ENCODE measurements at regions not wholly inside any gene's neighbourhood (a gene's known extent, or its start where the extent isn't known, plus 50 kb on each side); places are given as distances from the start of the nearest gene placed in this dataset.
A peak's percentile ranks its signal among the peaks of the same experiment; 100 is the strongest.
"Not testable (repeated sequence)": the region's sequence is repeated elsewhere in the genome, so short reads cannot be mapped to it uniquely, and the experiment has no call there.

DNA sequence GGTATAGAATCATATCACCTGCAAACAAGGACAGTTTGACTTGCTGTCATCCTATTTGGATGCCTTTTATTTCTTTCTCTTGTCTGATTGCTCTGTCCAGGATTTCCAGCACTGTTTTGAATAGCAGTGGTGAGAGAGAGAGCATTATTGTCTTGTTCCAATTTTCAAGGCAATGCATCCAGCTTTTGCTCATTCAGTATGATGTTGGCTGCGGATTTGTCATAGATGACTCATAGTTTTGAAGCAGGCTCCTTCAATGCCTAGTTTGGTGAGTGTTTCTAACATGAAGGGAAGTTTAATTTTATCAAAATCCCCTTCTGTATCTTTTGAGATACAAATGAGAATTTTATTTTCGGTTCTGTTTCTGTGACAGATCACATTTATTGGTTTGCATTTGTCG lies 518.9 kb downstream of the PCDH11X start:
- DNase-seq (ENCODE audit: low spot score) = not testable (repeated sequence)

GRCh38 chrX:92333194-92333593 lies 554.0 kb downstream of the PCDH11X start:
- peak; percentile 11 for DNase-seq (ENCODE audit: low spot score)

GRCh38 chrX:92351065-92351464 lies 571.9 kb downstream of the PCDH11X start:
- DNase-seq (ENCODE audit: low spot score) = not testable (repeated sequence)

- no peak for DNase-seq (ENCODE audit: low spot score)
These were observed 572.3 kb downstream of the PCDH11X start for GRCh38 chrX:92351511-92351910.
